ENCODE measurements at regions not wholly inside any gene's neighbourhood (a gene's known extent, or its start where the extent isn't known, plus 50 kb on each side); places are given as distances from the start of the nearest gene placed in this dataset.

GRCh38 chr5:87885758-87886157 is 382.9 kb downstream of the TMEM161B start:
- no TSS peak for BruUV-seq (replicated peaks)
- H3K4me3 ChIP-seq: no peak overlapping the region
- no peaks in the 10 kb centered on the region for H3K79me2 ChIP-seq (ENCODE audit: control insufficient read depth, insufficient read depth, low read length)
- no peaks in the 10 kb centered on the region for H3K4me1 ChIP-seq (ENCODE audit: control insufficient read depth, insufficient read depth, low read length)
- no peaks in the 10 kb centered on the region for H3K36me3 ChIP-seq (ENCODE audit: control insufficient read depth in 2 of 2, insufficient read depth in 2 of 2, low read length in 1 of 2)
- in situ Hi-C loops (cut with MboI) (no loop called here), intact Hi-C loops (cut with micrococcal nuclease; ENCODE audit: unreplicated experiment) (no loop called here)
- ChIA-PET POLR2A (no interaction called here), RAD21 (ENCODE audit: unreplicated experiment) (no interaction called here), CTCF (no interaction called here), SMC1A (ENCODE audit: uncharacterized antibody, unreplicated experiment) (no interaction called here)
- no peak overlapping the region for H3K4me2 ChIP-seq (ENCODE audit: control insufficient read depth, insufficient read depth)
- H3K9ac ChIP-seq (ENCODE audit: control insufficient read depth, insufficient read depth, low read length): no peak overlapping the region
- 0% methylated on average over 1 of the region's 1 CpG for WGBS (ENCODE audit: insufficient coverage, insufficient replicate concordance, low lambda C conversion rate, missing lambda C conversion rate)
- no peaks in the 10 kb centered on the region for H3K27me3 ChIP-seq (replicated peaks in 1 of 2; ENCODE audit: control insufficient read depth in 2 of 2, insufficient read depth in 2 of 2, low read length in 1 of 2)
- ATAC-seq (no peak), FAIRE-seq (no peak), DNase-seq (ENCODE audit: low read depth, low spot score) (no peak)
- TF ChIP-seq RAD21 (IDR thresholded peaks at IDR 0.05; ENCODE audit: insufficient read depth, low read depth, low read length) (0 out of 2 replicates have a peak, but pooled peaks have one; percentile 19), MYC (IDR thresholded peaks at IDR 0.05; ENCODE audit: insufficient read depth, insufficient read length, insufficient replicate concordance, low read length, severe bottlenecking) (no peak), SIX5 (IDR thresholded peaks at IDR 0.05; ENCODE audit: low read depth, low read length, severe bottlenecking) (no peak), CEBPZ (IDR thresholded peaks at IDR 0.05; ENCODE audit: low read depth, low read length) (no peak), YY1 (IDR thresholded peaks at IDR 0.05; ENCODE audit: low read depth, low read length) (no peak), ATF3 (IDR thresholded peaks at IDR 0.05; ENCODE audit: borderline replicate concordance, extremely low read depth, low read depth, low read length) (no peak), KLF5 (IDR thresholded peaks at IDR 0.05; ENCODE audit: partially characterized antibody) (no peak)
- no peaks in the 10 kb centered on the region for H3K9me3 ChIP-seq (replicated peaks; ENCODE audit: control insufficient read depth, insufficient read depth, low read length)
- no peak overlapping the region for H3K27ac ChIP-seq (ENCODE audit: control insufficient read depth, insufficient read depth)
- H2AFZ ChIP-seq (ENCODE audit: control insufficient read depth, low read depth, low read length): no peak overlapping the region
- no peaks in the 10 kb centered on the region for H4K20me1 ChIP-seq (ENCODE audit: control insufficient read depth, insufficient read depth)

Measured in GM12878 (cell line).